Cardiac muscle cell (in vitro differentiated cells and primary cell): ENCODE measurements at regions not wholly inside any gene's neighbourhood (a gene's known extent, or its start where the extent isn't known, plus 50 kb on each side); places are given as distances from the start of the nearest gene placed in this dataset.
"Not testable (repeated sequence)": the region's sequence is repeated elsewhere in the genome, so short reads cannot be mapped to it uniquely, and the experiment has no call there.

Experiments used
- DNase-seq, 2 donors: peaks; one replicate each; pipeline versions ENCODE4 v3.0.0 to v3.0.0-alpha.2; 2010 to 2017; ENCODE audit warnings: low read depth in 1 of 2, low spot score in 1 of 2
- H3K27ac ChIP-seq: fragments of 200-600 bp; sonication (generic); 2 replicates; pipeline ENCODE4 v1.5.1; 2016
- H3K27me3 ChIP-seq: fragments of 200-600 bp; sonication (generic); 2 replicates; pipeline ENCODE4 v1.6.0; 2016; ENCODE audit warnings: control low read depth
- H3K36me3 ChIP-seq: fragments of 200-600 bp; sonication (generic); 2 replicates; pipeline ENCODE4 v1.5.1; 2016; ENCODE audit warnings: control low read depth
- H3K4me1 ChIP-seq: fragments of 200-600 bp; sonication (generic); 2 replicates; pipeline ENCODE4 v1.8.1; 2017; ENCODE audit warnings: low read depth, mild to moderate bottlenecking, mixed run types
- H3K4me3 ChIP-seq: fragments of 200-600 bp; sonication (generic); 2 replicates; pipeline ENCODE4 v1.5.1; 2016; ENCODE audit warnings: mild to moderate bottlenecking
- H3K9me3 ChIP-seq: fragments of 200-600 bp; sonication (generic); 2 replicates; pipeline ENCODE4 v1.5.1; 2017; ENCODE audit warnings: low read depth, mild to moderate bottlenecking, control low read depth
- CTCF ChIP-seq: IDR thresholded peaks from 2 replicates; pipeline ENCODE4 v1.5.1; 2012; ENCODE audit warnings: low read depth, mild to moderate bottlenecking, low read length

DNA sequence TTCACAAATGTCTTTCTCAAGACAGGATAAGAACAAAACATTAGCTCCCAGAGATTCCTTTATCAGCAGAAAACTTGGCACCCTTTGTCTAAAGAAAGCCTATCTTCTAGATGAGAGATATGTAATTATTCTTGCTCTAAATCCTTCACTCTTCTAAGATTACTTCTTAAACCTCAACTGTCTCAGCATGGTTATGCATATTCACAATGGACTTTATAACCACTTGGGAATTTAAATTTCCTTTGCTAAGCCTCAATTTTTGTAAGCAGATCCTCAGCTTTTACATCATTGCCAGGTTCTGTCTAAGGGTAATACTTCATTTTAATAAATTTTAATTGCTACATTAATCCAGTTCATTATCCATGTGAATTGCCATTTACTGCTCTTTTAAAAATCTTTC, 433.6 kb upstream of the DDI1 start:
- no peak overlapping the region for H3K4me3 ChIP-seq

GRCh38 chr11:103604310-103604709, 432.1 kb upstream of the DDI1 start:
- no peak overlapping the region for H3K4me3 ChIP-seq
- H3K27me3 ChIP-seq: no peaks in the 10 kb centered on the region
- no peaks in the 10 kb centered on the region for H3K4me1 ChIP-seq
- DNase-seq: no peak
- TF ChIP-seq CTCF: no peak
- H3K27ac ChIP-seq: no peak overlapping the region
- H3K36me3 ChIP-seq: no peaks in the 10 kb centered on the region
- H3K9me3 ChIP-seq: no peaks in the 10 kb centered on the region

More for the DNA sequence above, 433.6 kb upstream of the DDI1 start:
- Histone ChIP-seq H3K27ac (no peak overlapping the region), H3K36me3 (no peaks in the 10 kb centered on the region), H3K27me3 (no peaks in the 10 kb centered on the region), H3K9me3 (no peaks in the 10 kb centered on the region), H3K4me1 (no peaks in the 10 kb centered on the region)
- TF ChIP-seq CTCF: no peak
- no peak for DNase-seq

DNA sequence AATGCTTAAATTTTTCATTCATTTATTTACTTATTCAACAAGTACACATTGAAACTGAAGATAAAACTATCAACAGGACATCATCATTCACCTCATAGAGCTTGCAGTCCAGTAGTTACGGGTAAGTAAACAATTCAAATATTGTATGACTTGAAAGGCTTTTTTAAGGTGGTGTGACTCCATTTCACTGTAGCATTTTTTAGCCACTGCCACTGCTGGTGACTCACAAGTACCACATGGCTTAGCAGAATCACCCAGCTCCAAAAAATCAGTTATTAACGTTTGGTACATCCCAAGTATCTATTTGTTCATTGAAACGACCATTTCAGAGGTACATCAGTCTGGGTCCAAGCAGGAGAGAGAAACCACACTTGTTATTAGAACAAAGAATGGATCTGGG, 427.9 kb upstream of the DDI1 start:
- DNase-seq: no peak
- Histone ChIP-seq H3K27me3 (no peaks in the 10 kb centered on the region), H3K36me3 (no peaks in the 10 kb centered on the region), H3K27ac (no peak overlapping the region), H3K4me3 (no peak overlapping the region), H3K4me1 (no peaks in the 10 kb centered on the region), H3K9me3 (no peaks in the 10 kb centered on the region)
- TF ChIP-seq CTCF: no peak

GRCh38 chr11:103609117-103610066, 427.0 kb upstream of the DDI1 start:
- Histone ChIP-seq H3K27me3 (no peaks in the 10 kb centered on the region), H3K9me3 (no peaks in the 10 kb centered on the region), H3K4me3 (no peak overlapping the region), H3K4me1 (no peaks in the 10 kb centered on the region), H3K27ac (no peak overlapping the region), H3K36me3 (no peaks in the 10 kb centered on the region)
- DNase-seq: peak in 1 of 2 donors; percentile 98
- TF ChIP-seq CTCF: peak; percentile 87

DNA sequence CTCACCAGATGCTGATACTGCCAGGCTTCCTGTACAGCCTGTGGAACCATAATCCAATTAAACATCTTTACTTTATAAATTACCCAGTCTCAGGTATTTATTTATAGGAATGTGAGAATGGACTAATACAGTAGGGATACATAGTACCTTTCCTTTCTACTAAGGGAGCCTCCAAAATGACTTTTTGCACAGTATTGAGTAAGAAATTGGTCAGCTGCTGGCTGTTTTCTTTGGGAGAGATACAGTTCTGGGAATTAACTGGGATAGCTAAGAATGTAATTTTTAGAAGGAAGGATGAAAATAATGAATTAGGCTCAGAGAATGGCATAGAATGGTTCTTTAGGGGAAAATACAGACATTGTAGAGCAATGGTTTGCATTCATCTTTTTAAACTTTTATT, 426.0 kb upstream of the DDI1 start:
- no peak overlapping the region for H3K27ac ChIP-seq
- H3K36me3 ChIP-seq: no peaks in the 10 kb centered on the region
- no peak overlapping the region for H3K4me3 ChIP-seq
- H3K4me1 ChIP-seq: no peaks in the 10 kb centered on the region
- TF ChIP-seq CTCF: no peak
- no peak for DNase-seq
- no peaks in the 10 kb centered on the region for H3K9me3 ChIP-seq
- no peaks in the 10 kb centered on the region for H3K27me3 ChIP-seq

DNA sequence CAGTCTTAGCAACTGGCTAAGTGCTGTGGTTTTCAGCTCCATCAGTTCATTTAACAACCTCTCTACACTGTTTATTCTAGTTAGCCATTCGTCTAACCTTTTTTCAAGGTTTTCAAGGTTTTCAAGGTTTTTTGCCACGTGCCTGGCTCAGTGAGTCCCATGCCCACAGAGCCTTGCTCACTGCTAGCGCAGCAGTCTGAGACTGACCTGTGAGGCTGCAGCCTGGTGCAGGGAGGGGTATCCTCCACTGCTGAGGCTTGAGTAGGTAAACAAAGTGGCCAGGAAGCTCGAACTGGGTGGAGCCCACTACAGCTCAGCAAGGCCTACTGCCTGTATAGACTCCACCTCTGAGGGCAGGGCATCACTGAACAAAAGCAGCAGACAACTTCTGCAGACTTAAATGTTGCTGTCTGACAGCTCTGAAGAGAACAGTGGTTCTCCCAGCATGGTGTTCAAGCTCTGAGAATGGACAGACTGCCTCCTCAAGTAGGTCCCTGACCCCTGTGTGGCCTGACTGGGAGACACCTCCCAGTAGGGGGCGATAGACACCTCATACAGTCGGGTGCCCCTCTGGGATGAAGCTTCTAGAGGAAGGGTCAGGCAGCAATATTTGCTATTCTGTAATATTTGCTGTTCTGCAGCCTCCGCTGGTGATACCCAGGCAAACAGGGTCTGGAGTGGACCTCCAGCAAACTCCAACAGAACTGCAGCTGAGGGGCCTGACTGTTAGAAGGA, 424.7 kb upstream of the DDI1 start:
- not testable (repeated sequence) for H3K27ac ChIP-seq, H3K36me3 ChIP-seq, H3K4me1 ChIP-seq, H3K27me3 ChIP-seq, H3K9me3 ChIP-seq, DNase-seq, H3K4me3 ChIP-seq

DNA sequence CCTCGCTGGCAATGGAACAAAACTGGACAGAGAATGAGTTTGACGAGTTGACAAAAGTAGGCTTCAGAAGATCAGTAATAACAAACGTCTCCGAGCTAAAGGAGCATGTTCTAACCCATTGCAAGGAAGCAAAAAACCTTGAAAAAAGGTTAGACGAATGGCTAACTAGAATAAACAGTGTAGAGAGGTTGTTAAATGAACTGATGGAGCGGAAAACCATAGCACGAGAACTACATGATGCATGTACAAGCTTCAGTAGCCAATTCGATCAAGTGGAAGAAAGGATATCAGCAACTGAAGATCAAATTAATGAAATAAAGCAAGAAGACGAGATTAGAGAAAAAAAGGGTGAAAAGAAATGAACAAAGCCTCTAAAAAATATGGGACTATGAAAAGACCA, 424.0 kb upstream of the DDI1 start:
- not testable (repeated sequence) for H3K9me3 ChIP-seq, DNase-seq, H3K27ac ChIP-seq, H3K27me3 ChIP-seq, H3K36me3 ChIP-seq, H3K4me1 ChIP-seq, H3K4me3 ChIP-seq

DNA sequence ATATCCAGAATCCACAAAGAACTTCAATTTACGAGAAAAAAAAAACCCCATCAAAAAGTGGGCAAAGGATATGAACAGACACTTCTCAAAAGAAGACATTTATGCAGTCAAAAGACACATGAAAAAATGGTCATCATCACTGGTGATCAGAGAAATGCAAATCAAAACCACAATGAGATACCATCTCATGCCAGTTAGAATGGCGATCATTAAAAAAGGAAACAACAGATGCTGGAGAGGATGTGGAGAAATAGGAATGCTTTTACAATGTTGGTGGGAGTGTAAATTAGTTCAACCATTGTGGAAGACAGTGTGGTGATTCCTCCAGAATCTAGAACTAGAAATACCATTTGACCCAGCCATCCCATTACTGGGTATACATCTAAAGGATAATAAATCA, 419.9 kb upstream of the DDI1 start:
- H3K27ac ChIP-seq, H3K9me3 ChIP-seq, H3K4me1 ChIP-seq, H3K4me3 ChIP-seq, H3K36me3 ChIP-seq, H3K27me3 ChIP-seq, DNase-seq: not testable (repeated sequence)
